ENCODE measurements at regions not wholly inside any gene's neighbourhood (a gene's known extent, or its start where the extent isn't known, plus 50 kb on each side); places are given as distances from the start of the nearest gene placed in this dataset.

- TF ChIP-seq CTCF (IDR thresholded peaks at IDR 0.05; ENCODE audit: low read depth, low read length): no peak
- TF ChIP-seq POLR2A (IDR thresholded peaks at IDR 0.05; ENCODE audit: extremely low read depth, insufficient read length): no peak
Measured at GRCh38 chr2:15999596-16000469, 59.5 kb downstream of the MYCN start.

Measured in NB4 (cell line).